HFF-Myc (cell line): ENCODE measurements at regions not wholly inside any gene's neighbourhood (a gene's known extent, or its start where the extent isn't known, plus 50 kb on each side); places are given as distances from the start of the nearest gene placed in this dataset.
A peak's percentile ranks its signal among the peaks of the same experiment; 100 is the strongest.
"Not testable (repeated sequence)": the region's sequence is repeated elsewhere in the genome, so short reads cannot be mapped to it uniquely, and the experiment has no call there.

Source experiments
- DNase-seq: peaks from one replicate; pipeline ENCODE4 v3.0.0-alpha.2; 2011; ENCODE audit warnings: low read depth; ENCODE audit errors: extremely low read depth
- H3K4me3 ChIP-seq: replicated peaks from 2 replicates; pipeline ENCODE4 v1.5.1; 2011; ENCODE audit warnings: low read depth, mild to moderate bottlenecking, control low read depth, low read length
- TF ChIP-seq, protein P1 (sequence below): IDR thresholded peaks from 2 replicates; pipeline ENCODE4 v1.5.1; 2012; ENCODE audit warnings: mild to moderate bottlenecking, low read depth, low read length, control low read depth; ENCODE audit errors: missing control alignments

DNA sequence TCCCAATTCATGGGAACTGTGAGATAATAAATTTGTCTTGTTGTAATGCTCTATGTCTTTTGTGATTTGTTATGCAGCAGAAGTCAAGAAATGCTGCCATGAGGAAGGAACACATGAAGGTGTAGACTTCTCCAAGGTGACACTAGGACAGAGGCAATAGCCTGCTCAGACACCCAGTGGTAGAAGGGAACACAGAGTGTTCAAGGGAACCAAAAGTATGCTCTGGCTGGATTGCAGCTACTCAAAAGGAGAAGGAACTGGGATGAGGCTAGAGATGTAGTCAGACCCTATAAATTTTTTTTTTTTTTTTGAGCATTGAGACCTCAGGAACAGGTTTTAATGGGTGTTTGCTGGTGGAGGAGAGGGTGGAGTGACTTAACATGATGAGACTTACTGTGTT, 232.5 kb downstream of the PARP8 start:
- no peak overlapping the region for H3K4me3 ChIP-seq
- TF ChIP-seq, protein P1, sequence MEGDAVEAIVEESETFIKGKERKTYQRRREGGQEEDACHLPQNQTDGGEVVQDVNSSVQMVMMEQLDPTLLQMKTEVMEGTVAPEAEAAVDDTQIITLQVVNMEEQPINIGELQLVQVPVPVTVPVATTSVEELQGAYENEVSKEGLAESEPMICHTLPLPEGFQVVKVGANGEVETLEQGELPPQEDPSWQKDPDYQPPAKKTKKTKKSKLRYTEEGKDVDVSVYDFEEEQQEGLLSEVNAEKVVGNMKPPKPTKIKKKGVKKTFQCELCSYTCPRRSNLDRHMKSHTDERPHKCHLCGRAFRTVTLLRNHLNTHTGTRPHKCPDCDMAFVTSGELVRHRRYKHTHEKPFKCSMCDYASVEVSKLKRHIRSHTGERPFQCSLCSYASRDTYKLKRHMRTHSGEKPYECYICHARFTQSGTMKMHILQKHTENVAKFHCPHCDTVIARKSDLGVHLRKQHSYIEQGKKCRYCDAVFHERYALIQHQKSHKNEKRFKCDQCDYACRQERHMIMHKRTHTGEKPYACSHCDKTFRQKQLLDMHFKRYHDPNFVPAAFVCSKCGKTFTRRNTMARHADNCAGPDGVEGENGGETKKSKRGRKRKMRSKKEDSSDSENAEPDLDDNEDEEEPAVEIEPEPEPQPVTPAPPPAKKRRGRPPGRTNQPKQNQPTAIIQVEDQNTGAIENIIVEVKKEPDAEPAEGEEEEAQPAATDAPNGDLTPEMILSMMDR: no peak
- no peak for DNase-seq

DNA sequence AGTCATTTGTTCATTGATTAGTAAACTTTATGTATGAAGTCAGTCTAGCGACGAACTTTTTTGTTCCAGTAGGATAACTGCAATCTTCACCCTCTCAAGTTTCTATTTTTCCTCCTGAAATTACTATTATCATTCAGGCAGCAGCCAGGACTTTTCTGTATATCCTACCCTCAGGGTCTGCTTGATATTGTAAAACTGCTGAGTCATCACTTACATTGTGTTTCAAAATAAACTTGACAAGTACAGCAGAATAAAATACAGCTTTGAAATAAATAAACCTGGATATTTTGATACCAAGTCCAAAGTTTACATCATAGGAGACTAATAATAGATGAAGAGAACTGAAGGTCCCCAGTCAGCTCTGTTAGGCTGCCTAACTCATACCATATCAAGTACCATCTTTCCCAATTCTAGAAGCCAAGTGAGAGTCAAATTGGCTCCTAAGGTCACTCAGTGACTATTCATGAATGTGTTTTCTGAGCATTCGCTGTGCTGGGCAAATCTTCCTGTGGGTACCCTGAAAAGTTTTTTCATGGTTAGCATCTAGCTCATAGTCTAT, 234.6 kb downstream of the PARP8 start:
- DNase-seq: no peak
- TF ChIP-seq, protein P1: no peak
- no peak overlapping the region for H3K4me3 ChIP-seq

- no peak overlapping the region for H3K4me3 ChIP-seq
- no peak for DNase-seq
- TF ChIP-seq, protein P1: no peak
These were observed 237.2 kb downstream of the PARP8 start for GRCh38 chr5:50903651-50904050.

- TF ChIP-seq, protein P1: no peak
- no peak for DNase-seq
- H3K4me3 ChIP-seq: no peak overlapping the region
These were observed 239.6 kb downstream of the PARP8 start for GRCh38 chr5:50905996-50906570.

GRCh38 chr5:50920160-50920559, 253.7 kb downstream of the PARP8 start:
- DNase-seq, H3K4me3 ChIP-seq: not testable (repeated sequence)

DNA sequence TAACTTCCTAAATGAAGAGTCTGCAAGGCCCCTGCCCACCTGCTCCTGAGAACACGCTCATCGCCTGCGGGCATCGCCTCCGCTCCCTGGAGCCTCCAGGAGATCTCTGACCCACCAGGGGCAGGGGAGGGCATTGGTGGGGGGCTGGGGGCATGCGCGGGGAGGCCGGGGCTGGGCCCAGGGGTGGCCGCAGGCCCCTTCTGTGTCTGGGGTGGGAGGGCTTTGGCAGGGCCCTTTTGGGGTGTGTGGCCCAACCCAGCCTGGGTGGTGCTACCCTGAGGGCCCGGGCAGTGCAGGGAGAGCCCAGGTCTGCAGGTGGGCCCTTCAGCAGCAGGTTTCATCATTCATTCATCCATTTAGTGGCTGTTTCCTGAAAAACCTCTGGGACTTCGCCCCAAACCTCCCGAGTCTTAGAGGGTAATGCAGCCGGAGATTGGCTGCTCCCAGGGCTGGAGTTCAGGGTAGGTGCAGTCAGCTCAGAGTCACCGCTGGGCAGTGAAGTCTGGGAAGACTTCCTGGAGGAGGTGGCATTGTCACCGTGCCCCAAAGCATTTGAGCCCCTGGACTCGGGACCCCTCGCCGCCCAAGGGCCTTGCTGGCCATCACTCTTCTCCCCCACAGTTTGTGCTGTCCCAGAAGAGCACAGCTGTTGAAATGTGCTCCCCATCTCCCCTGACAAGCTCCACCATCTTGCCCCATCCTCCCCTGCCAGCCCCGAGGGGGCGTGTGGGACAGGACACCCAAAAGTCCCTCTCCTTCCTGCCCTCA, 255.1 kb downstream of the PARP8 start:
- no peak overlapping the region for H3K4me3 ChIP-seq
- TF ChIP-seq, protein P1: no peak
- DNase-seq: no peak

GRCh38 chr5:50922134-50922941, 255.9 kb downstream of the PARP8 start:
- not testable (repeated sequence) for H3K4me3 ChIP-seq, DNase-seq
- TF ChIP-seq, protein P1: peak; percentile 37
